ENCODE measurements at regions not wholly inside any gene's neighbourhood (a gene's known extent, or its start where the extent isn't known, plus 50 kb on each side); places are given as distances from the start of the nearest gene placed in this dataset.

DNA sequence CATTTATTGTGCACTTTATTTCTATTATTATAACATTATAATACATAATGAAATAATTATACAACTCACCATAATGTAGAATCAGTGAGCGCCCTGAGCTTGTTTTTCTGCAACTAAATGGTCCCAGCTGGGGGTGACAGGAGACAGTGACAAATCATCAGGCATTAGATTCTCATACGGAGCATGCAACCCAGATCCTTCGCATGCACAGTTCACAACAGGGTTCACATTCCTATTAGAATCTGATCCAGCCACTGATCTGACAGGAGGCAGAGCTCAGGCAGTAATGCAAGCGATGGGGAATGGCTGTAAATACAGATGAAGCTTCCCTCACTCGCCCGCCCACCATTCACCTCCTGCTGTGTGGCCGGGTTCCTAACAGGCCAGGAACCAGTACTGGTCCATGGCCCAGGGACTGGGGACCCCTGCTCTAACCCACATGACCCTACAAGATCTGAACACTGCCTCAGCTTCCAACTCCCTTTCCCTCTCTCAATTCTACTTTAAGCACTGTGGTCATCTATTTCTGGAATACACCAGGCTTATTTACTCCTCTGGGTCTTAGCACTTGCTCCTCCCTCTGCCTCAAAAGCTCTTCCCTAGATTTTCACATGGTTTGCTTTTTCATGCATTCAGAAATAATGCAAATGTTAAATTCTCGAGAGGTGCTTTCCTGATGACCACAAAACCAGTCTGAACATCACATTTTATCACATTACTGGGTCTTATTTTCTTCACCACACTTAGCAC, 166.8 kb upstream of the HCCS start:
- no peaks in the 10 kb centered on the region for H3K9me3 ChIP-seq (ENCODE audit: control insufficient read depth, low read length)
- no peaks in the 10 kb centered on the region for H3K27me3 ChIP-seq (ENCODE audit: control insufficient read depth, insufficient read depth, low read length)
- H3K36me3 ChIP-seq (ENCODE audit: control insufficient read depth, insufficient read depth, low read length) = no peaks in the 10 kb centered on the region
- H3K9ac ChIP-seq (ENCODE audit: low read length) = no peak overlapping the region
- no peaks in the 10 kb centered on the region for H3K4me1 ChIP-seq (ENCODE audit: control insufficient read depth, insufficient read depth, low read length)
- H3K4me3 ChIP-seq (ENCODE audit: low read length) = no peak overlapping the region

DNA sequence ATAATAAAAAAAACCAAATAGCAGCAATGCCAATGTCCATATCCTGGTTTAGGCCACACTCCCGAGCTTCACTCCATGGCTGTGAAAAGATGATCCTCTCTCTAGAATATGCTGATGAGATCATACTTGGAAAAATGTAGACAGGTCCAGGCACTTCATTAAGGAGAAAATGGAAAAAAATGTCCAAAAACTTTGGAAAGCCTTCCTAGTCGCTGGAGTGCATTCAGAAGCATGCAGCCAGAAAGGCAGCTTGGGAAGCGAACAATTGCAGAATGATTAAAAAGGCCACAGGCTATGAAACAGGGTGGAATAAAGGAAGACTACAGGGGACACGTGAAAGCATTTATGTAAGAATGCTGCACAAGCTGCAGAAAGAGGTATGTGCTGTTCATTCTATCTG, 165.6 kb upstream of the HCCS start:
- no peaks in the 10 kb centered on the region for H3K36me3 ChIP-seq (ENCODE audit: control insufficient read depth, insufficient read depth, low read length)
- H3K9ac ChIP-seq (ENCODE audit: low read length) = no peak overlapping the region
- H3K27me3 ChIP-seq (ENCODE audit: control insufficient read depth, insufficient read depth, low read length) = no peaks in the 10 kb centered on the region
- H3K9me3 ChIP-seq (ENCODE audit: control insufficient read depth, low read length) = no peaks in the 10 kb centered on the region
- no peak overlapping the region for H3K4me3 ChIP-seq (ENCODE audit: low read length)
- H3K4me1 ChIP-seq (ENCODE audit: control insufficient read depth, insufficient read depth, low read length) = no peaks in the 10 kb centered on the region

DNA sequence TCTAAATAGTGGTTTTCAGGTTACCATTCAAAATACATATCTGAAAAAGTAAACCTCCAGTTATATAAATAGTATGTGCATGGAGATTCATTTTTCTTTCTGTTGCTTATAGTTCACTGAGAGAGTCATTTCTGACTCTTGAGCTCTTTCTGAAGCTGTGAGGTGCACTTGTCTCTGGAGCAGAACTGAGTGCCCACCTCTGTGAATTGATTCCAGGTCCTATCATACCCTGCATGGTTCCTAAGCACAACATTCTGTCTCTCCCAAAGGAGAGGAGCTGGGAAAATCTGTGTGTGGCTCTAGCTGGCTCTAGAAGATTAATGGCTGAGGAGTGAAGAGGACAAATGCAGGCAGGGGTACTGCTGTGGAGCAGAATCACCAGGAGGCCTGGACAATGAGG, 161.6 kb upstream of the HCCS start:
- Histone ChIP-seq H3K36me3 (ENCODE audit: control insufficient read depth, insufficient read depth, low read length) (no peaks in the 10 kb centered on the region), H3K4me3 (ENCODE audit: low read length) (no peak overlapping the region), H3K9me3 (ENCODE audit: control insufficient read depth, low read length) (no peaks in the 10 kb centered on the region), H3K9ac (ENCODE audit: low read length) (no peak overlapping the region), H3K4me1 (ENCODE audit: control insufficient read depth, insufficient read depth, low read length) (no peaks in the 10 kb centered on the region), H3K27me3 (ENCODE audit: control insufficient read depth, insufficient read depth, low read length) (no peaks in the 10 kb centered on the region)

DNA sequence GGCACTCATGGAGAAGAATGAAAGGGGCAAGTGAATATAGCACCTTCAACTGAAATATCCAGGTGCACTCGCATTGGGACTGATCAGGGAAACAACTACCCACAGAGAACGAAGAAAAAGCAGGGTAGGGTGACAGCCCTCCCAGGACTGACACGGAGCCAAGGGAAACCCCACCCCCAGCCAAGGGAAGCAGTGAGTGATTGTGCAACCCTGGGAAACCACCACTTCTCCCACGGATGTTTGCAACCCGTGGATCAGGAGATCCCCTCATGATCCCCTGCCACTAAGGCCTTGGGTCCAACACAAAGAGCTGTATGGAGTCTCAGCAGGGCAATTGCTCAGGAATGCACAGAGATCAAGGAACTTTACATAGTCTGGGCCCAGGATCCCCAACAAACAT, 158.5 kb upstream of the HCCS start:
- Histone ChIP-seq H3K9me3 (ENCODE audit: control insufficient read depth, low read length) (no peaks in the 10 kb centered on the region), H3K4me1 (ENCODE audit: control insufficient read depth, insufficient read depth, low read length) (no peaks in the 10 kb centered on the region), H3K36me3 (ENCODE audit: control insufficient read depth, insufficient read depth, low read length) (no peaks in the 10 kb centered on the region), H3K9ac (ENCODE audit: low read length) (no peak overlapping the region), H3K27me3 (ENCODE audit: control insufficient read depth, insufficient read depth, low read length) (no peaks in the 10 kb centered on the region), H3K4me3 (ENCODE audit: low read length) (no peak overlapping the region)

- no peaks in the 10 kb centered on the region for H3K36me3 ChIP-seq (ENCODE audit: control insufficient read depth, insufficient read depth, low read length)
These were observed 145.8 kb upstream of the HCCS start for GRCh38 chrX:10965174-10965798.

DNA sequence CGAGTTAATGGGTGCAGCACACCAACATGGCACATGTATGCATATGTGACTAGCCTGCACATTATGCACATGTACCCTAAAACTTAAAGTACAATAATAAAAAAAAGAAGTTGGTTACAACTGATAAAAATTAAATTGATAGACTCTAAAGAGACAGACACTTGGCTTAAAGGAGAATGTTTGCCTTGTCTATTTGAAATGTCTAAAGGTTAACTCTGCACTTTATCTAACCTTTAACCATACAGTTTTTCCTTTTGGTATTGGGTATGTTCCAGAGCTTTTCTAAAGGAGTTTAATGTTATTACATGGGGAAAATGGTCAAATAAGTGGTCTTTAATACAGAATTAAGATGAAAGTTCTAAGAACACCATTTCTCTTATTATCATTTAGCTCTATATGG, 145.1 kb upstream of the HCCS start:
- H3K36me3 ChIP-seq (ENCODE audit: control insufficient read depth, insufficient read depth, low read length) = no peaks in the 10 kb centered on the region
- no peaks in the 10 kb centered on the region for H3K27me3 ChIP-seq (ENCODE audit: control insufficient read depth, insufficient read depth, low read length)
- H3K9ac ChIP-seq (ENCODE audit: low read length) = no peak overlapping the region
- H3K9me3 ChIP-seq (ENCODE audit: control insufficient read depth, low read length) = no peaks in the 10 kb centered on the region
- no peaks in the 10 kb centered on the region for H3K4me1 ChIP-seq (ENCODE audit: control insufficient read depth, insufficient read depth, low read length)
- H3K4me3 ChIP-seq (ENCODE audit: low read length) = no peak overlapping the region

More at GRCh38 chrX:10965174-10965798, 145.8 kb upstream of the HCCS start:
- Histone ChIP-seq H3K9ac (ENCODE audit: low read length) (no peak overlapping the region), H3K4me3 (ENCODE audit: low read length) (no peak overlapping the region), H3K27me3 (ENCODE audit: control insufficient read depth, insufficient read depth, low read length) (no peaks in the 10 kb centered on the region), H3K4me1 (ENCODE audit: control insufficient read depth, insufficient read depth, low read length) (no peaks in the 10 kb centered on the region), H3K9me3 (ENCODE audit: control insufficient read depth, low read length) (no peaks in the 10 kb centered on the region)

DNA sequence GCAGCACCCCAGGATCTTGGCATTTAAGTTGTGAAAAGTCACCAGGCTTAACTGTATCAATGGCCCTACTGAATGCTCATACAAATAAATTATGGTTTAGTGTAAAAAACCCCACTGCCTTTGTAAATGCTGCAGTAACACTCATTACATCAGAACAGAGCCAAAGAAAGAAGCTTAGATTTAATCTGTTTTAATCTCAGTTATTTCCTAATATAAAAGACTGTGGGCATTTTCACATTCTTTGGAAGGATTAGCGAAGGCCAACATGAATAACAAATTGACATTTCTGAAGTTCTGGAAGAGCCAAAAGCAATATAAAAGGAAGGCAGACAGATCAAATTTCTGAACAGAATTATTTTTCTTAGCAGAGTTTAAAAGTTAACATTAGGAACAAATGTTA, 140.0 kb upstream of the HCCS start:
- no peaks in the 10 kb centered on the region for H3K36me3 ChIP-seq (ENCODE audit: control insufficient read depth, insufficient read depth, low read length)
- no peaks in the 10 kb centered on the region for H3K27me3 ChIP-seq (ENCODE audit: control insufficient read depth, insufficient read depth, low read length)
- H3K4me1 ChIP-seq (ENCODE audit: control insufficient read depth, insufficient read depth, low read length) = no peaks in the 10 kb centered on the region
- no peak overlapping the region for H3K9ac ChIP-seq (ENCODE audit: low read length)
- H3K9me3 ChIP-seq (ENCODE audit: control insufficient read depth, low read length) = no peaks in the 10 kb centered on the region
- no peak overlapping the region for H3K4me3 ChIP-seq (ENCODE audit: low read length)

DNA sequence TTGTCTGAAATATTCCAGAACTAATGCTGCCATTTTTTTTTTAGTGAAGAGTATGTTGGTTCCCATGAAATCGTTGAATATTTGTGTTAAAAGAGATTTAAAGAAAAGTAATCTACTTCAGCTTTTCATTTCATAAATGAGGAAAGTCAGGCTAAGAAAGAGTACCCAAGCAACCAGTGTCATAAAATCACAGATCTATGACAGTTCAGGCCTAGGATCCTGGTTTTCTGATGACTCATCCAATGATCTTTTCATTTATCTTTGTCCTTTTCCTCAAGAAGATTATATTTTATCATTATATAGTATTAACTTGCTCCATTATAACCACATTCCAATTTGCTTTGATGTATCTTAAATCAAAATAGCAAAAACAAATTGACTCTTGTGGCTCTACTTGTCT, 139.4 kb upstream of the HCCS start:
- Histone ChIP-seq H3K36me3 (ENCODE audit: control insufficient read depth, insufficient read depth, low read length) (no peaks in the 10 kb centered on the region), H3K9me3 (ENCODE audit: control insufficient read depth, low read length) (no peaks in the 10 kb centered on the region), H3K9ac (ENCODE audit: low read length) (no peak overlapping the region), H3K27me3 (ENCODE audit: control insufficient read depth, insufficient read depth, low read length) (no peaks in the 10 kb centered on the region), H3K4me3 (ENCODE audit: low read length) (no peak overlapping the region), H3K4me1 (ENCODE audit: control insufficient read depth, insufficient read depth, low read length) (no peaks in the 10 kb centered on the region)

DNA sequence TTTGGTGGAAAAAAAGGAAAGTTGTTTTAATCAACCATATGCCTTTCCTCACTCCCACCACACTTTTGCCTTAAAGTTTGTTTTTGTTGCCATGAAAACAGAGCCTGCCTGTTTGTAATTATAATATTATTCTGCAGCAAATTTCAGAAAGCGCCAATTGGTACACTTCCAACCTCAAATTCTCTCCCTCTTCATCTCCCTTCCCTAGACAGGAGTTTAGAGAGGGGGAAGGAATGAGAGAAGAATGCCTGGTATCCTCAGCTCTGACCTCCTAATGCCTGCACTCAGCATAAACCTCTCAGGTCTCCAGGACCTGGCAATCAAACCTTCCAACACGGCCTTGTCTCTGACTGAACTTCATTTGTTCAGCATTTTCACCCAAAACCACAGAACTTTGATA, 138.4 kb upstream of the HCCS start:
- Histone ChIP-seq H3K4me3 (ENCODE audit: low read length) (no peak overlapping the region), H3K36me3 (ENCODE audit: control insufficient read depth, insufficient read depth, low read length) (no peaks in the 10 kb centered on the region), H3K9ac (ENCODE audit: low read length) (no peak overlapping the region), H3K9me3 (ENCODE audit: control insufficient read depth, low read length) (no peaks in the 10 kb centered on the region), H3K4me1 (ENCODE audit: control insufficient read depth, insufficient read depth, low read length) (no peaks in the 10 kb centered on the region), H3K27me3 (ENCODE audit: control insufficient read depth, insufficient read depth, low read length) (no peaks in the 10 kb centered on the region)

- no peak overlapping the region for H3K9ac ChIP-seq (ENCODE audit: low read length)
- no peak overlapping the region for H3K4me3 ChIP-seq (ENCODE audit: low read length)
- H3K9me3 ChIP-seq (ENCODE audit: control insufficient read depth, low read length) = no peaks in the 10 kb centered on the region
- no peaks in the 10 kb centered on the region for H3K27me3 ChIP-seq (ENCODE audit: control insufficient read depth, insufficient read depth, low read length)
- no peaks in the 10 kb centered on the region for H3K36me3 ChIP-seq (ENCODE audit: control insufficient read depth, insufficient read depth, low read length)
- no peaks in the 10 kb centered on the region for H3K4me1 ChIP-seq (ENCODE audit: control insufficient read depth, insufficient read depth, low read length)
These were observed 136.2 kb upstream of the HCCS start for GRCh38 chrX:10974920-10975319.

GRCh38 chrX:10979956-10980355, 131.2 kb upstream of the HCCS start:
- Histone ChIP-seq H3K36me3 (ENCODE audit: control insufficient read depth, insufficient read depth, low read length) (no peaks in the 10 kb centered on the region), H3K9me3 (ENCODE audit: control insufficient read depth, low read length) (no peaks in the 10 kb centered on the region), H3K27me3 (ENCODE audit: control insufficient read depth, insufficient read depth, low read length) (no peaks in the 10 kb centered on the region), H3K4me1 (ENCODE audit: control insufficient read depth, insufficient read depth, low read length) (no peaks in the 10 kb centered on the region), H3K4me3 (ENCODE audit: low read length) (no peak overlapping the region), H3K9ac (ENCODE audit: low read length) (no peak overlapping the region)

GRCh38 chrX:10981506-10981905, 129.6 kb upstream of the HCCS start:
- Histone ChIP-seq H3K4me1 (ENCODE audit: control insufficient read depth, insufficient read depth, low read length) (no peaks in the 10 kb centered on the region), H3K36me3 (ENCODE audit: control insufficient read depth, insufficient read depth, low read length) (no peaks in the 10 kb centered on the region), H3K9me3 (ENCODE audit: control insufficient read depth, low read length) (no peaks in the 10 kb centered on the region), H3K4me3 (ENCODE audit: low read length) (no peak overlapping the region), H3K27me3 (ENCODE audit: control insufficient read depth, insufficient read depth, low read length) (no peaks in the 10 kb centered on the region), H3K9ac (ENCODE audit: low read length) (no peak overlapping the region)

Measured in mucosa of stomach (tissue), 1 donor.